Hippocampal formation (tissue), 2 donors: ENCODE measurements at regions not wholly inside any gene's neighbourhood (a gene's known extent, or its start where the extent isn't known, plus 50 kb on each side); places are given as distances from the start of the nearest gene placed in this dataset.
"Not testable (repeated sequence)": the region's sequence is repeated elsewhere in the genome, so short reads cannot be mapped to it uniquely, and the experiment has no call there.

ENCODE experiments used
- DNase-seq, 2 donors: peaks; one replicate each; lab custom pipeline; 2025; lab: John Stamatoyannopoulos, UW

- no peak for DNase-seq
Measured at GRCh38 chr2:2742726-2743125, 411.7 kb upstream of the MYT1L start.

- no peak for DNase-seq
Measured at GRCh38 chr2:2740238-2740775, 409.2 kb upstream of the MYT1L start.

- no peak for DNase-seq
Measured at GRCh38 chr2:2739231-2739795, 408.2 kb upstream of the MYT1L start.

GRCh38 chr2:2738684-2739083, 407.6 kb upstream of the MYT1L start:
- DNase-seq: no peak

GRCh38 chr2:2738276-2738675, 407.2 kb upstream of the MYT1L start:
- no peak for DNase-seq

- no peak for DNase-seq
Measured at GRCh38 chr2:2735041-2735440, 404.0 kb upstream of the MYT1L start.

GRCh38 chr2:2734308-2734707, 403.2 kb upstream of the MYT1L start:
- DNase-seq: no peak

- DNase-seq: no peak
Measured at GRCh38 chr2:2733818-2734217, 402.7 kb upstream of the MYT1L start.

- DNase-seq: no peak
Measured at GRCh38 chr2:2732331-2733119, 401.4 kb upstream of the MYT1L start.

- DNase-seq: no peak
Measured at GRCh38 chr2:2731816-2732284, 400.8 kb upstream of the MYT1L start.

GRCh38 chr2:2731101-2731815, 400.2 kb upstream of the MYT1L start:
- DNase-seq: no peak

- DNase-seq: no peak
Measured at GRCh38 chr2:2730301-2730833, 399.3 kb upstream of the MYT1L start.

- DNase-seq: no peak
Measured at GRCh38 chr2:2729246-2729645, 398.2 kb upstream of the MYT1L start.

GRCh38 chr2:2728635-2729034, 397.6 kb upstream of the MYT1L start:
- no peak for DNase-seq

- peak in 1 of 2 donors; percentile 16 for DNase-seq
Measured at GRCh38 chr2:2727876-2728511, 396.9 kb upstream of the MYT1L start.

GRCh38 chr2:2726163-2726562, 395.1 kb upstream of the MYT1L start:
- no peak for DNase-seq

- no peak for DNase-seq
Measured at GRCh38 chr2:2723064-2723463, 392.0 kb upstream of the MYT1L start.

GRCh38 chr2:2721296-2721835, 390.3 kb upstream of the MYT1L start:
- DNase-seq: no peak

GRCh38 chr2:2720806-2721205, 389.7 kb upstream of the MYT1L start:
- DNase-seq: not testable (repeated sequence)

GRCh38 chr2:2720351-2720750, 389.3 kb upstream of the MYT1L start:
- DNase-seq: no peak

- no peak for DNase-seq
Measured at GRCh38 chr2:2719781-2720180, 388.7 kb upstream of the MYT1L start.

GRCh38 chr2:2719015-2719414, 387.9 kb upstream of the MYT1L start:
- DNase-seq: no peak
